ENCODE measurements at regions not wholly inside any gene's neighbourhood (a gene's known extent, or its start where the extent isn't known, plus 50 kb on each side); places are given as distances from the start of the nearest gene placed in this dataset.
A peak's percentile ranks its signal among the peaks of the same experiment; 100 is the strongest.

- 3 to 11% (median 6%) methylated on average over 3 of the region's 3 CpGs for WGBS, 3 donors
- DNase-seq (peak; percentile 54 to 61), FAIRE-seq (no peak)
- no peak overlapping the region for H3K27ac ChIP-seq (ENCODE audit: low read depth in 1 of 3, low read length in 2 of 3)
- H3K4me1 ChIP-seq (ENCODE audit: control insufficient read depth in 3 of 3, insufficient read depth in 2 of 3, low read depth in 1 of 3, low read length in 2 of 3): no peaks in the 10 kb centered on the region
- no peak overlapping the region for H3K4me3 ChIP-seq (ENCODE audit: low read depth in 1 of 3, low read length in 3 of 3)
- H3K27me3 ChIP-seq (ENCODE audit: control insufficient read depth in 3 of 3, insufficient read depth in 3 of 3, low read length in 3 of 3): peaks cover 0 to 3% (median 0%) of the 10 kb centered on the region in 3 donors
- no peaks in the 10 kb centered on the region for H3K9me3 ChIP-seq (ENCODE audit: control insufficient read depth in 2 of 2, insufficient read depth in 1 of 2, low read depth in 1 of 2, low read length in 1 of 2)
- no peaks in the 10 kb centered on the region for H3K36me3 ChIP-seq (ENCODE audit: control insufficient read depth in 3 of 3, insufficient read depth in 2 of 3, low read depth in 1 of 3, low read length in 3 of 3)
These were observed 81.9 kb upstream of the DYNC1I1 start for GRCh38 chr7:95690367-95690947.

GRCh38 chr7:95688931-95689495 is 83.3 kb upstream of the DYNC1I1 start:
- no peak for DNase-seq
- H3K4me1 ChIP-seq (ENCODE audit: control insufficient read depth in 3 of 3, insufficient read depth in 2 of 3, low read depth in 1 of 3, low read length in 2 of 3): peaks cover 0 to 2% (median 0%) of the 10 kb centered on the region in 3 donors
- no peak overlapping the region for H3K27ac ChIP-seq (ENCODE audit: low read depth in 1 of 3, low read length in 2 of 3)
- no peaks in the 10 kb centered on the region for H3K27me3 ChIP-seq (ENCODE audit: control insufficient read depth in 3 of 3, insufficient read depth in 3 of 3, low read length in 3 of 3)
- H3K4me3 ChIP-seq (ENCODE audit: low read depth in 1 of 3, low read length in 3 of 3): no peak overlapping the region
- H3K36me3 ChIP-seq (ENCODE audit: control insufficient read depth in 3 of 3, insufficient read depth in 2 of 3, low read depth in 1 of 3, low read length in 3 of 3): no peaks in the 10 kb centered on the region
- WGBS, 3 donors: 82 to 84% (median 83%) methylated on average over 7 of the region's 7 CpGs
- no peak for FAIRE-seq
- H3K9me3 ChIP-seq (ENCODE audit: control insufficient read depth in 2 of 2, insufficient read depth in 1 of 2, low read depth in 1 of 2, low read length in 1 of 2): no peaks in the 10 kb centered on the region

- DNase-seq (peak; percentile 46 to 60), FAIRE-seq (no peak)
- Histone ChIP-seq H3K27me3 (ENCODE audit: control insufficient read depth in 3 of 3, insufficient read depth in 3 of 3, low read length in 3 of 3) (no peaks in the 10 kb centered on the region), H3K4me1 (ENCODE audit: control insufficient read depth in 3 of 3, insufficient read depth in 2 of 3, low read depth in 1 of 3, low read length in 2 of 3) (peaks cover 0 to 2% (median 0%) of the 10 kb centered on the region in 3 donors), H3K36me3 (ENCODE audit: control insufficient read depth in 3 of 3, insufficient read depth in 2 of 3, low read depth in 1 of 3, low read length in 3 of 3) (no peaks in the 10 kb centered on the region), H3K27ac (ENCODE audit: low read depth in 1 of 3, low read length in 2 of 3) (no peak overlapping the region), H3K9me3 (ENCODE audit: control insufficient read depth in 2 of 2, insufficient read depth in 1 of 2, low read depth in 1 of 2, low read length in 1 of 2) (no peaks in the 10 kb centered on the region), H3K4me3 (ENCODE audit: low read depth in 1 of 3, low read length in 3 of 3) (no peak overlapping the region)
- 9 to 30% (median 28%) methylated on average over 4 of the region's 4 CpGs for WGBS, 3 donors
These were observed 84.5 kb upstream of the DYNC1I1 start for GRCh38 chr7:95687759-95688343.

GRCh38 chr7:95686109-95686508 is 86.2 kb upstream of the DYNC1I1 start:
- DNase-seq (peak; percentile 56 to 83), FAIRE-seq (no peak)
- Histone ChIP-seq H3K4me1 (ENCODE audit: control insufficient read depth in 3 of 3, insufficient read depth in 2 of 3, low read depth in 1 of 3, low read length in 2 of 3) (peaks cover 0 to 2% (median 2%) of the 10 kb centered on the region in 3 donors), H3K27ac (ENCODE audit: low read depth in 1 of 3, low read length in 2 of 3) (no peak overlapping the region), H3K27me3 (ENCODE audit: control insufficient read depth in 3 of 3, insufficient read depth in 3 of 3, low read length in 3 of 3) (no peaks in the 10 kb centered on the region), H3K9me3 (ENCODE audit: control insufficient read depth in 2 of 2, insufficient read depth in 1 of 2, low read depth in 1 of 2, low read length in 1 of 2) (no peaks in the 10 kb centered on the region), H3K36me3 (ENCODE audit: control insufficient read depth in 3 of 3, insufficient read depth in 2 of 3, low read depth in 1 of 3, low read length in 3 of 3) (no peaks in the 10 kb centered on the region), H3K4me3 (ENCODE audit: low read depth in 1 of 3, low read length in 3 of 3) (no peak overlapping the region)
- WGBS, 3 donors: 5 to 13% (median 12%) methylated on average over 4 of the region's 4 CpGs

- FAIRE-seq: no peak
- peak overlapping the region in 2 of 3 donors; percentile 0 to 45 for H3K27ac ChIP-seq (ENCODE audit: low read depth in 1 of 3, low read length in 2 of 3)
These were observed 87.8 kb upstream of the DYNC1I1 start for GRCh38 chr7:95684505-95684904.

DNA sequence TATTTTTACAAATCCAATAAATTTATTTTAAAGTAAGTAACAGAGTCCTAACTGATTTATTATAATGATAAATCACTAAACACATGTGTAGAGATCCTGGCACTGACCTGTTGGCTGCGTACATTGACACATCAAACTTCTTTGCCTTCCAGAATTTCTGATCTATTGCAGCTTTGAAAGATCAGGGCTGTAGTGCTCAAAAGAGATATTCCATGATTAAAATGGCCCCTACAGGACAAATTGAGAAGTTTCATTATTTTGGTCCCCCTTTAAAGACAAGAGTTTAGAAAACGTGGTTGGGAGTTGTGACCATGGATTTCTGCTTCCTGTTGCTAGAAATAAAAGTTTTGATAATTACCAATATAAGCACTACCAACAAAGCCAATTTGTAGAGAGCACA is 87.7 kb upstream of the PDK4 start:
- peak overlapping the region in 1 of 3 donors; percentile 0 for H3K27ac ChIP-seq (ENCODE audit: low read depth in 1 of 3, low read length in 2 of 3)
- peak; percentile 19 to 60 for DNase-seq
- H3K27me3 ChIP-seq (ENCODE audit: control insufficient read depth in 3 of 3, insufficient read depth in 3 of 3, low read length in 3 of 3): no peaks in the 10 kb centered on the region
- H3K4me3 ChIP-seq (ENCODE audit: low read depth in 1 of 3, low read length in 3 of 3): no peak overlapping the region
- no peaks in the 10 kb centered on the region for H3K36me3 ChIP-seq (ENCODE audit: control insufficient read depth in 3 of 3, insufficient read depth in 2 of 3, low read depth in 1 of 3, low read length in 3 of 3)
- WGBS, 3 donors: 22 to 53% (median 26%) methylated on average over 2 of the region's 2 CpGs
- H3K4me1 ChIP-seq (ENCODE audit: control insufficient read depth in 3 of 3, insufficient read depth in 2 of 3, low read depth in 1 of 3, low read length in 2 of 3): peaks cover 0 to 2% (median 2%) of the 10 kb centered on the region in 3 donors
- FAIRE-seq: peak; percentile 41
- no peaks in the 10 kb centered on the region for H3K9me3 ChIP-seq (ENCODE audit: control insufficient read depth in 2 of 2, insufficient read depth in 1 of 2, low read depth in 1 of 2, low read length in 1 of 2)

More at GRCh38 chr7:95684505-95684904, 87.8 kb upstream of the DYNC1I1 start:
- DNase-seq: peak in 1 of 2 donors; percentile 73
- Histone ChIP-seq H3K4me1 (ENCODE audit: control insufficient read depth in 3 of 3, insufficient read depth in 2 of 3, low read depth in 1 of 3, low read length in 2 of 3) (peaks cover 0 to 2% (median 2%) of the 10 kb centered on the region in 3 donors), H3K4me3 (ENCODE audit: low read depth in 1 of 3, low read length in 3 of 3) (no peak overlapping the region), H3K36me3 (ENCODE audit: control insufficient read depth in 3 of 3, insufficient read depth in 2 of 3, low read depth in 1 of 3, low read length in 3 of 3) (no peaks in the 10 kb centered on the region), H3K27me3 (ENCODE audit: control insufficient read depth in 3 of 3, insufficient read depth in 3 of 3, low read length in 3 of 3) (no peaks in the 10 kb centered on the region), H3K9me3 (ENCODE audit: control insufficient read depth in 2 of 2, insufficient read depth in 1 of 2, low read depth in 1 of 2, low read length in 1 of 2) (no peaks in the 10 kb centered on the region)
- WGBS, 3 donors: 33 to 58% (median 48%) methylated on average over 2 of the region's 2 CpGs

GRCh38 chr7:95682913-95683312 is 86.6 kb upstream of the PDK4 start:
- Histone ChIP-seq H3K27ac (ENCODE audit: low read depth in 1 of 3, low read length in 2 of 3) (no peak overlapping the region), H3K9me3 (ENCODE audit: control insufficient read depth in 2 of 2, insufficient read depth in 1 of 2, low read depth in 1 of 2, low read length in 1 of 2) (no peaks in the 10 kb centered on the region), H3K4me1 (ENCODE audit: control insufficient read depth in 3 of 3, insufficient read depth in 2 of 3, low read depth in 1 of 3, low read length in 2 of 3) (peaks cover 0 to 2% (median 2%) of the 10 kb centered on the region in 3 donors), H3K4me3 (ENCODE audit: low read depth in 1 of 3, low read length in 3 of 3) (no peak overlapping the region), H3K27me3 (ENCODE audit: control insufficient read depth in 3 of 3, insufficient read depth in 3 of 3, low read length in 3 of 3) (no peaks in the 10 kb centered on the region), H3K36me3 (ENCODE audit: control insufficient read depth in 3 of 3, insufficient read depth in 2 of 3, low read depth in 1 of 3, low read length in 3 of 3) (no peaks in the 10 kb centered on the region)
- no peak for DNase-seq
- no peak for FAIRE-seq
- WGBS, 3 donors: 57 to 89% (median 71%) methylated on average over 3 of the region's 3 CpGs

DNA sequence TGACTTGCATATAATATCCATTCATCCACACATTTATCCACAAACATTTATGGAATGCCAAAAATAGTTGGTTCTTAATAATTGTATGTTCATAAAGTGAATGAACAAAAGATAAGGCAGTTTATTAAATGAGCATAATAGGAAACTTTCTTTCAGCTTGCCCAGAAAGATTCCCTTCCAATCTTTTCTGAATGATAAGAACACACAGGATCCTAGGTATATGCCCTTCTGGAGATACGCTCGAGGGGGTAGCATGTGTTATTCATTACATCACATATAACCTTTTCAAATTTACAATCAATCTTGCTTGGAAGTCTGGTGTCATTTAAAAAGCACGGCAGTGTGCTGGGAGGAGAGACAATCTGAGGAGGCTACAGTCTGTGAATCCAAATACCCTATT is 80.4 kb upstream of the PDK4 start:
- H3K9me3 ChIP-seq (ENCODE audit: control insufficient read depth in 2 of 2, insufficient read depth in 1 of 2, low read depth in 1 of 2, low read length in 1 of 2): no peaks in the 10 kb centered on the region
- no peaks in the 10 kb centered on the region for H3K36me3 ChIP-seq (ENCODE audit: control insufficient read depth in 3 of 3, insufficient read depth in 2 of 3, low read depth in 1 of 3, low read length in 3 of 3)
- DNase-seq (no peak), FAIRE-seq (no peak)
- no peaks in the 10 kb centered on the region for H3K4me1 ChIP-seq (ENCODE audit: control insufficient read depth in 3 of 3, insufficient read depth in 2 of 3, low read depth in 1 of 3, low read length in 2 of 3)
- no peaks in the 10 kb centered on the region for H3K27me3 ChIP-seq (ENCODE audit: control insufficient read depth in 3 of 3, insufficient read depth in 3 of 3, low read length in 3 of 3)
- 74 to 78% (median 76%) methylated on average over 3 of the region's 3 CpGs for WGBS, 3 donors
- H3K4me3 ChIP-seq (ENCODE audit: low read depth in 1 of 3, low read length in 3 of 3): no peak overlapping the region
- no peak overlapping the region for H3K27ac ChIP-seq (ENCODE audit: low read depth in 1 of 3, low read length in 2 of 3)
